Coronary artery (tissue), 2 donors: ENCODE measurements at regions not wholly inside any gene's neighbourhood (a gene's known extent, or its start where the extent isn't known, plus 50 kb on each side); places are given as distances from the start of the nearest gene placed in this dataset.

Source experiments
- DNase-seq: peaks from one replicate; pipeline ENCODE4 v3.0.0-alpha.2; 2017; ENCODE audit warnings: low spot score
- H3K27ac ChIP-seq, 2 donors: fragments of 200-600 bp; sonication (generic); one replicate each; pipeline ENCODE4 v1.5.1; 2016 to 2019
- H3K4me3 ChIP-seq: fragments of 200-600 bp; sonication (generic); 2 replicates; pipeline ENCODE4 v1.5.1; 2016; ENCODE audit warnings: mild to moderate bottlenecking, moderate library complexity
- TF ChIP-seq, protein P1 (sequence below): fragments of 200-600 bp; sonication (generic); IDR thresholded peaks from one replicate; pipeline ENCODE4 v1.5.1; 2019; ENCODE audit warnings: antibody characterized with exemption

DNA sequence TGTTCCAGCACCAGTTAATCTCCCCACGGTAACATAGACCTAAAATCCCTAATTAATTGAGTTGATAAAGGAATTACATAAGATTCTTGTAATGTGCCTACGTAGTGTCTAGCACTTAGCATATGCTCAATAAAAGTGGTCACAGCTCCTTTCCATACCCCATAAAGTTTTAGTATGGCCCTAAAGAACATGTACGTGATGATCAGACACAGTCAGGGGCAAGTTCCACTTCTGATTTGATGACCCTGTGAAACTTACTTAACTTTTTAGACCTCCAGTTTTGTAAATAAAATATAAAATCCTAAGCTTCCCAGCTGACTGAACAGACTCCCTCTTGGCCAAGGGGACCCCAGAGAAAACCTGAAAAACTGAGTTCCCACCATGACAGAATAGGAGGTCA is 391.3 kb upstream of the ERCC4 start:
- TF ChIP-seq, protein P1, sequence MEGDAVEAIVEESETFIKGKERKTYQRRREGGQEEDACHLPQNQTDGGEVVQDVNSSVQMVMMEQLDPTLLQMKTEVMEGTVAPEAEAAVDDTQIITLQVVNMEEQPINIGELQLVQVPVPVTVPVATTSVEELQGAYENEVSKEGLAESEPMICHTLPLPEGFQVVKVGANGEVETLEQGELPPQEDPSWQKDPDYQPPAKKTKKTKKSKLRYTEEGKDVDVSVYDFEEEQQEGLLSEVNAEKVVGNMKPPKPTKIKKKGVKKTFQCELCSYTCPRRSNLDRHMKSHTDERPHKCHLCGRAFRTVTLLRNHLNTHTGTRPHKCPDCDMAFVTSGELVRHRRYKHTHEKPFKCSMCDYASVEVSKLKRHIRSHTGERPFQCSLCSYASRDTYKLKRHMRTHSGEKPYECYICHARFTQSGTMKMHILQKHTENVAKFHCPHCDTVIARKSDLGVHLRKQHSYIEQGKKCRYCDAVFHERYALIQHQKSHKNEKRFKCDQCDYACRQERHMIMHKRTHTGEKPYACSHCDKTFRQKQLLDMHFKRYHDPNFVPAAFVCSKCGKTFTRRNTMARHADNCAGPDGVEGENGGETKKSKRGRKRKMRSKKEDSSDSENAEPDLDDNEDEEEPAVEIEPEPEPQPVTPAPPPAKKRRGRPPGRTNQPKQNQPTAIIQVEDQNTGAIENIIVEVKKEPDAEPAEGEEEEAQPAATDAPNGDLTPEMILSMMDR = no peak
- Histone ChIP-seq H3K27ac (no peak overlapping the region), H3K4me3 (no peak overlapping the region)
- DNase-seq = no peak

DNA sequence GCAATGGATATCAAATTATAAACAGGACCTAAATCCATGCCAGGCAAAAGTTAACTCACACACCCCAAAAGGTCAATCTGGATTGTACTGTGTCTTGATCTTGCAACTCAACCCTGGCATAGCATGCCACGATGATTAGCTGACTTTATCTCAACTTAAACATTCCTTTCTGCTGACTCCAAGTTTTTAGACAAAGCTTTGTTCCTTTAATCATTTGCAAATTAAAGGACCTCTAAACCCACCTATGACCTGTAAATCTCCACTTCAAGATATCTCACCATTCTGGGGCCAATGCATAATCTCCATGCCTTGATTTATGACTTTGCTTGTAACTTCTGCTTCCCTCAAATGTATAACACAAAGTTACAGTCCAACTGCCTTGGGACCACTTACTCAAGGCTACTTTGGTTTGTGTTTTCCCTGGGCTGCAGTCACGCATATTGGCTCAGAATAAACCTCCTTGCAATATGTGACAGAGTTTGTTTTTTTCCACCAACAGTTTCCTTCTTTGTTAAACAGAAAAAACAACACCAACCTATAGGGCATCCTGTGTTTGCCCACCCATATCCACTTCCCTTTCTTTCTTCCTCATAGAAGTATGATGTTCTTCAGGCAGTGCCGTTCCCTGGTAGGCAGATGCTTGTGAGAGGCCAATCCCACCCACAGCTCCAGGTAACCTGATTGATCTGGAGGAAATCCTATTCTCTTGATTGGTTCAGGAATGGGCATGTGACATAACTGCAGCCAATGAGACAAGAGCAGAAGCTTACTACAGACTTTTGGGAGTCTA is 390.6 kb upstream of the ERCC4 start:
- TF ChIP-seq, protein P1 = no peak
- no peak overlapping the region for H3K27ac ChIP-seq
- no peak overlapping the region for H3K4me3 ChIP-seq
- DNase-seq = no peak

DNA sequence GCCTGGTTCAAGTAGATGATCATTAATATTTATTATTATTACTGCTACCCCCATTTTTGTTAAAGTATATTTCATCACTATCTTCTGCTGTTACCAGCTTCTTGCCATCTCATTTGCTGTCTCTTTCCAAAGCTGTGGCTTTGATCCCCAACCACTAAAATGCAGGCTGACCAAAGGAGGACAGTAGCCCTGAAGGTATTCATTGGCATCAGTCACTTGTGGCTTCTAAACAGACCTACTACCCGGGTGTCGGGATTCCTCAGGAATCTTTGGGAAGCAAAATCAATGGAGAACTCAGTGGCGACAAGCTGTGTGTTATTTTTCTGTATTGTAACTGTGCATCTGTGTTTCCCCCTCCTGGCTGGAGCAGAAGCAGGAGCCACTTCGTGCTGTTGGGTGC is 379.2 kb upstream of the ERCC4 start:
- Histone ChIP-seq H3K4me3 (no peak overlapping the region), H3K27ac (no peak overlapping the region)
- TF ChIP-seq, protein P1 = no peak
- DNase-seq = no peak

DNA sequence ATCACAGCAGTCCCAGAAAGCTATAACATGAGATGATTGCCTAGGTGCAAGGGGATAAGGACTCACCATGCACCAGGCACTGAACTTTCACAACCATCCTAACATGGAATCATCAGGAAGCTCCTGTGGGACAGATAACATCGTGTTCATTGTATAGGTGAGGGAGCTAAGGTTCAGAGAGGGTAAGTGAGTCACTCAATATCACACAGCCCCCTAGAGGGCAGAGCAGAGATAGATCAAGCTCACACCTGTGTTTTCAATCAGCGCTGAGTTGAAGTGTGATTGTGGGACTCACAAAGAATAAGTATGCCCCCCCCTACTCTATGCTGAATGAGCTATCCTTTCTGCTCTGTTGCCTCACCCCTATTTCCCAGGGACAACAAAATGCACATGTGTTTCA is 377.7 kb upstream of the ERCC4 start:
- no peak for DNase-seq
- no peak overlapping the region for H3K27ac ChIP-seq
- TF ChIP-seq, protein P1 = no peak
- no peak overlapping the region for H3K4me3 ChIP-seq

DNA sequence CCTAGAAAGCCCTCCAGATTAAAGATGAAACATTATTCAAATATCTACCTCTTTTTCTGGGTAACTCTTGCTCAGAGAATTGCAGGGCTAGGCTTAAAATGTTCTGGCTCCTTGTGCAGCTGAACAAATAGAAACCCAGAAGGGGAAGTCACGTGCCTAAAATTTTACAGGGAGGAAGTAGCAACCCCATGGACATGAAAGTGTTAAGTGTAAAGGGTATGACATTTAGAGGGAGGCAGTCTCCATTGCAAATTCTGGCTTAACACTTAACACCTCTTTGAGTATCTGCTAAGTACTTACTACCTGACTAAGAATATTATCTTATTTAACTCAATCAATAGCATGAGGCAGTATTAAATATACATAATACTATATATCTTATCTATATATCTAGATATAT is 376.1 kb upstream of the ERCC4 start:
- Histone ChIP-seq H3K4me3 (no peak overlapping the region), H3K27ac (no peak overlapping the region)
- TF ChIP-seq, protein P1 = no peak
- DNase-seq = no peak

DNA sequence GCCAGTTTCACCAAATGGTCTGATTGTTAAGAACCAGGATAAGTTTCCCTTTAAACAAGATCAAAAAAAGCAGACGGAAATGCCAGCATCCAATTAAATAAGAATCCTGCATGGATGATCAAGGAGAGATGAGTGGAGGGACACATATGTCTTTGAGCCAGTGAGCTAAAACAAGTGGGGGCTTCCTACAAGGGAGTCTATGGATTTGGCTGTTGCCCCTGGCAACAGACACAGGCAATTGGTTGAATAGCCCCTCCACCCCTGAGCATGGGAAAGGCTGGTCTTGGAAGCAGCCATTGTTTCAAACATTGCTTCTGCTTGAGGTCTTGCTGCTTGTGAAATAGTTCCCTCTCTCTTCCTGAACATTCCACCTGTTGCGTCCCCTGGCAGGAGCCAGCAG is 374.7 kb upstream of the ERCC4 start:
- no peak for DNase-seq
- TF ChIP-seq, protein P1 = no peak
- H3K27ac ChIP-seq = no peak overlapping the region
- H3K4me3 ChIP-seq = no peak overlapping the region

DNA sequence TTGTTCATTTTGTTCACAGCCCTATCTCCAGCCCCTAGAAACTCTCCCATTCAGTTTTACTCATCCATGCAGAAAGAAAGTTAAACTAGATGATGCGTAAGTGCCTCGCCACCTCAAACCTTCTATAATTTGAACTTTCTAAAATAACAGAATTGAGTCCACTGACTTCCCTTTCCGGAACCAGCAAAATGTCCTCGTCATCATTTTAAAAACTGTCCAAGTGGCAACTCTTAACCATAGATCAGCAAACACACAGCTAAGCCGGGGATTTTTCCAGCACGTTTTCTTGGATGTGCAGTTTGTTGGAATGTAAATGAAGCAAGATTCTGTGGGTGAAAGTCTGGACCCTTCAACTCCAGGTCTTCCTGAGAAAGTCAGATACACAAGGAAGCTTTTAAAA is 369.7 kb upstream of the ERCC4 start:
- DNase-seq = no peak
- Histone ChIP-seq H3K4me3 (no peak overlapping the region), H3K27ac (no peak overlapping the region)
- TF ChIP-seq, protein P1 = no peak
